GM13976 (cell line): ENCODE measurements at regions not wholly inside any gene's neighbourhood (a gene's known extent, or its start where the extent isn't known, plus 50 kb on each side); places are given as distances from the start of the nearest gene placed in this dataset.

ENCODE experiments used
- DNase-seq: peaks from one replicate; pipeline ENCODE4 v3.0.0; 2012; ENCODE audit warnings: low spot score
- CTCF ChIP-seq: IDR thresholded peaks from 2 replicates; pipeline ENCODE4 v1.5.1; 2012; ENCODE audit warnings: borderline replicate concordance, mild to moderate bottlenecking; ENCODE audit not compliant: insufficient read depth; ENCODE audit errors: extremely low read depth, missing control alignments, control extremely low read depth
- in situ Hi-C: fragments of 300-500 bp; cut with MboI; formaldehyde crosslinking; loops from one replicate; pipeline ENCODE4 v1.12.0; 2022; ENCODE audit warnings: low sequenced_read_pairs, mixed read lengths, inconsistent platforms; ENCODE audit not compliant: unreplicated experiment

GRCh38 chr4:152206646-152207377 is 329.1 kb downstream of the FBXW7 start:
- in situ Hi-C loops = no loop called here
- DNase-seq = no peak
- no peak for TF ChIP-seq CTCF

GRCh38 chr4:152206185-152206584 is 329.7 kb downstream of the FBXW7 start:
- no peak for DNase-seq
- TF ChIP-seq CTCF = no peak
- in situ Hi-C loops = no loop called here

GRCh38 chr4:152202415-152202814 is 333.5 kb downstream of the FBXW7 start:
- TF ChIP-seq CTCF = no peak
- no peak for DNase-seq
- in situ Hi-C loops = no loop called here

DNA sequence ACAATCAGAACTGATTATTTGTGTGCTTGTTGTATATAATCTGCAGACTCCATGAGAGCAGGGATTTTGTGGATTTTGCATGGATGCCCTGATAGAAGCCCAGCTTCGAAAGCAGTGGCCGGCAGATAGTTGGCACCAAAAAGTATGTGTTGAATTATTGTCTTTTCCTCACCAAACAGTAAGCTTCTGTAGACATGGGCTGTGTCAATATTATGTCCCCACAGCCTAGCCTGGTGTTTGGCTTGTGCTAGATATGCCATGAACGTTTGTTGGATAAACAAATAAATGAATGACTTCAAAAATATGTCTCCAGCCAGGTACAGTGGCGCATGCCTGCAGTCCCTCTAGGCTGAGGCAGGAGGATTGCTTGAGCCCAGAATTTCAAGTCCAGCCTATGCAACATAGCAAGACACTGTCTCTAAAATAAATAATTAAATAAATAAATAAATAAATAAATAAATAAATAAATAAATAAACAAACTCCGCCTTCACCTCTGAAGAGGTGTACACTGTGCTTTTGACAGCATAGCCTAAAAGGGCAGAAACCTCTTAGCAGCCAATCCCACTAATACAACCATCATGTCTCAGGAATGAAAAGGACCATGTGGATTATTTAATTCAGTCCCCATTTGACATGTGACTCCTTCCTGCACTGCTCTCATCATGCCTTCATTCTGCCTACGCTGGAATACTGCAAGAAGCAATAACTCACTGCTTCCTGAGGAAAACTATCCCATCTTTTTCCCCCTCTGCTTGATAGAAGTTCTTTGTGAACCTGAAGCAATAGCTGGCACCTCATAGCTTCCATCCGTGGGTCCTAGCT is 335.2 kb downstream of the FBXW7 start:
- in situ Hi-C loops = no loop called here
- no peak for TF ChIP-seq CTCF
- DNase-seq = no peak

DNA sequence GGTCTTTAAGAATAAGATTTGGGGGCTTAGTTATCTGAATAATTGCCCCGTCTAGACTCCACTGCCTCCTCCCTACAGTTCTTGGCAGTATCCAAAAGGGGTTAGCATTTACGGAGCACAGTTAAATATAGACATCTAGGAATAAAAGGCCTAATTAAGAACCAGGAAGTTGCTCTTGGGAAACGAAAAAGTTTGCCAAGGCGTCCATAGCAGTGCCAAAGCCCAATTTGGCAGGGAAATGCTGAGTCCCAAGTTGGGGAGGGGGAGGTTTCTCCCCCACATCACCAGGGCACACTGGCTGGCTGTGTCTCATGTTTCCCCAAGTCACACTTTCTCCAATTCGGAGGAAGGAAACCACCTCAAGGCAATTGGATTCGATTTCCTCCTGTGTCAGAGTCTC is 338.7 kb downstream of the FBXW7 start:
- TF ChIP-seq CTCF = no peak
- in situ Hi-C loops = no loop called here
- DNase-seq = no peak

- TF ChIP-seq CTCF = no peak
- in situ Hi-C loops = no loop called here
- no peak for DNase-seq
Measured at GRCh38 chr4:152195888-152196287, 340.0 kb downstream of the FBXW7 start.
